ENCODE measurements at regions not wholly inside any gene's neighbourhood (a gene's known extent, or its start where the extent isn't known, plus 50 kb on each side); places are given as distances from the start of the nearest gene placed in this dataset.

DNA sequence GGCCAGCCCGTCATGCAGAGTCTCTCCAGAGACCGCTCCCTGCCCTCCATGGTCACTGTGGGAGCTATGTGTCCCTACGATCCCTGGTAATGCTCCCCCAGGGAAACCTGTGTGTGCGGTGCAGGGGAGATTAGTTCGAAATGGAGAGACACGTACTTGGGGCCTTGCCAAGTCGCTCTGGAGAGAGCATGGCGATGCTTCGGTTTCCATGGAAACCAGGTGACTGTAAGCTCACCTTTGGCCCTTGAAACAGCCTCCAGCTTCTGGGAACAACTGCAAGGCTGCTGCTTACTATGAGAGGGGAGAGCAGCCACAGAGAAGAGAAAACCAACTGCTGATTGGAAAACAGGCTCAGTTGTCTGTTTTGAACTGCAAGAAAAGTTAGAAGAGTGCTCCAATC, 879.7 kb upstream of the EEF2KMT start:
- H3K9me3 Mint-ChIP-seq = peaks cover 6% of the 10 kb centered on the region
- no peaks in the 10 kb centered on the region for H3K4me1 Mint-ChIP-seq (ENCODE audit: low read depth)
- no peaks in the 10 kb centered on the region for H3K27me3 Mint-ChIP-seq
- H3K27ac Mint-ChIP-seq = no peak overlapping the region
- no peak overlapping the region for H3K4me3 Mint-ChIP-seq
- no peaks in the 10 kb centered on the region for H3K36me3 Mint-ChIP-seq (ENCODE audit: low read depth)
- no peak for DNase-seq

DNA sequence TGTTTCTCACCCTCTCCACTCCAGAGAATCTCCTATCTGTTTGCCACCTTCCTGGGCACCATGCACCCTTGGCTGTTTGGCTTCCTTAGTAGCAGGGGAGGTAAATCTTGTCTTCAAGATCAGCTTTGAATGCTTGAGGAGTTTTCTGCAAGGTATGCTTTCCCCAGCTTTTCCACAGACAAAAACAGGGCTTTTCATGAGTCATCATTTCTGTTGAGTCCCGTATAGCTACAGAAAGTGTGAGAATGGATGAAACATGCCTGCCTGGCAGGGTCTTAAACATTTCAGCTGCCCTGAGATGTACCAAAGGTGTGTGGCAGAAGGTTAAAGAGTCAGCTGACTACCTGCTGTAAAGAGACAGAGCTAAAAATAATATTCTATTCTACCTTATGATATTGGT, 875.2 kb upstream of the EEF2KMT start:
- Mint-ChIP-seq H3K9me3 (peaks cover 10% of the 10 kb centered on the region), H3K4me3 (no peak overlapping the region), H3K4me1 (ENCODE audit: low read depth) (no peaks in the 10 kb centered on the region), H3K27ac (no peak overlapping the region), H3K36me3 (ENCODE audit: low read depth) (no peaks in the 10 kb centered on the region), H3K27me3 (no peaks in the 10 kb centered on the region)
- no peak for DNase-seq

GRCh38 chr16:5971924-5972323, 874.3 kb upstream of the EEF2KMT start:
- Mint-ChIP-seq H3K4me1 (ENCODE audit: low read depth) (no peaks in the 10 kb centered on the region), H3K27ac (no peak overlapping the region), H3K36me3 (ENCODE audit: low read depth) (no peaks in the 10 kb centered on the region), H3K4me3 (no peak overlapping the region), H3K9me3 (peaks cover 10% of the 10 kb centered on the region), H3K27me3 (no peaks in the 10 kb centered on the region)
- no peak for DNase-seq

GRCh38 chr16:5971106-5971505, 873.5 kb upstream of the EEF2KMT start:
- Mint-ChIP-seq H3K27me3 (no peaks in the 10 kb centered on the region), H3K4me3 (no peak overlapping the region), H3K4me1 (ENCODE audit: low read depth) (no peaks in the 10 kb centered on the region), H3K9me3 (peaks cover 10% of the 10 kb centered on the region), H3K36me3 (ENCODE audit: low read depth) (no peaks in the 10 kb centered on the region), H3K27ac (no peak overlapping the region)
- DNase-seq = no peak

- H3K36me3 Mint-ChIP-seq (ENCODE audit: low read depth) = no peaks in the 10 kb centered on the region
- no peaks in the 10 kb centered on the region for H3K4me1 Mint-ChIP-seq (ENCODE audit: low read depth)
- DNase-seq = no peak
- peaks cover 6% of the 10 kb centered on the region for H3K9me3 Mint-ChIP-seq
- no peak overlapping the region for H3K4me3 Mint-ChIP-seq
- H3K27me3 Mint-ChIP-seq = no peaks in the 10 kb centered on the region
- H3K27ac Mint-ChIP-seq = no peak overlapping the region
Observed at GRCh38 chr16:5966004-5966403, 868.4 kb upstream of the EEF2KMT start.

GRCh38 chr16:5965321-5965720, 867.7 kb upstream of the EEF2KMT start:
- H3K36me3 Mint-ChIP-seq (ENCODE audit: low read depth) = no peaks in the 10 kb centered on the region
- DNase-seq = no peak
- H3K27me3 Mint-ChIP-seq = no peaks in the 10 kb centered on the region
- H3K9me3 Mint-ChIP-seq = peaks cover 6% of the 10 kb centered on the region
- H3K4me1 Mint-ChIP-seq (ENCODE audit: low read depth) = no peaks in the 10 kb centered on the region
- no peak overlapping the region for H3K27ac Mint-ChIP-seq
- H3K4me3 Mint-ChIP-seq = no peak overlapping the region

DNA sequence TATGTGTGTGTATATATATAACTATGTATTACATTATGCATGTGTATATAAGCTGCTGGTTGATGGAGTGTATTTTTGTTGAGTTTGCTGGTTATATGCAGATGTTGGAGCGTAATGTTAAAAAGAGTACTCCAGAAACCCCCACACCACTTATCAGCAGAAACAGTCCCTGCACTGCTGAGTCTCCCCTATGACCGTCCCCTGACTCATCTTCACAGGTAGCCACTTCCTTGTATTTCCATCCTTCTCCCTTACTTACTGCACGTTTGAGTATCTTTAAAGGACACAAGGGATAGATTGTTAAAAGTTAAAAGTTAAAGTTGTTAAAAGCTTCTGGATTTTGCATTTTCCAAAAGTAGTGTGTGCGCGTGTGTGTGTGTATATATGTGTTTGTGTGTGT, 853.9 kb upstream of the EEF2KMT start:
- no peak overlapping the region for H3K27ac Mint-ChIP-seq

GRCh38 chr16:5944971-5945370, 847.4 kb upstream of the EEF2KMT start:
- Mint-ChIP-seq H3K36me3 (ENCODE audit: low read depth) (no peaks in the 10 kb centered on the region), H3K27ac (no peak overlapping the region), H3K4me1 (ENCODE audit: low read depth) (no peaks in the 10 kb centered on the region), H3K9me3 (peaks cover 25% of the 10 kb centered on the region), H3K4me3 (no peak overlapping the region), H3K27me3 (no peaks in the 10 kb centered on the region)
- DNase-seq = no peak

More for the DNA sequence above, 853.9 kb upstream of the EEF2KMT start:
- no peaks in the 10 kb centered on the region for H3K27me3 Mint-ChIP-seq
- no peaks in the 10 kb centered on the region for H3K4me1 Mint-ChIP-seq (ENCODE audit: low read depth)
- peaks cover 5% of the 10 kb centered on the region for H3K9me3 Mint-ChIP-seq
- no peak for DNase-seq
- H3K4me3 Mint-ChIP-seq = no peak overlapping the region
- no peaks in the 10 kb centered on the region for H3K36me3 Mint-ChIP-seq (ENCODE audit: low read depth)

- Mint-ChIP-seq H3K9me3 (peaks cover 45% of the 10 kb centered on the region), H3K36me3 (ENCODE audit: low read depth) (no peaks in the 10 kb centered on the region), H3K4me3 (no peak overlapping the region)
Observed at GRCh38 chr16:5938607-5939006, 841.0 kb upstream of the EEF2KMT start.

DNA sequence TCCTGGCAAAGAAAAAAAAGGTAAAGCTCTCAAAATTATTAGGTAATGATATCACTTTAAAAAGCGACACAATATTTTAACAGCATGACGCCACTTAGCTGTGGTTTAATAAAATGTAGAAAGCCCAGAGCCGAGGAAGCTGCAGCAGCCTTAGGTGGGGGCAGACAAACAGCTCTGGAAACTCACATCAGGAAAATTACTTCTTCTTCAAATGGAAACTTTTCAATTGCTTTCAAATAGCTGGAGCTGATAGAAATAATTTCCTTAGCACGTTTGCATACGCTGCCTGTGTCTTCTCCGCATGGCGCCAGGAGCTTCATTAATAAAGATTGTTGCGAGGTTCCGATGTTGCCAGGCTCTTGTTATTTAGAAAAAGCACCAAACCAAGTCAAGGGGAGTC, 835.3 kb upstream of the EEF2KMT start:
- H3K36me3 Mint-ChIP-seq (ENCODE audit: low read depth) = no peaks in the 10 kb centered on the region
- no peak overlapping the region for H3K27ac Mint-ChIP-seq
- no peak for DNase-seq
- no peaks in the 10 kb centered on the region for H3K27me3 Mint-ChIP-seq
- no peaks in the 10 kb centered on the region for H3K4me1 Mint-ChIP-seq (ENCODE audit: low read depth)
- peaks cover 27% of the 10 kb centered on the region for H3K9me3 Mint-ChIP-seq
- H3K4me3 Mint-ChIP-seq = no peak overlapping the region

More at GRCh38 chr16:5938607-5939006, 841.0 kb upstream of the EEF2KMT start:
- no peak overlapping the region for H3K27ac Mint-ChIP-seq
- H3K27me3 Mint-ChIP-seq = no peaks in the 10 kb centered on the region
- H3K4me1 Mint-ChIP-seq (ENCODE audit: low read depth) = no peaks in the 10 kb centered on the region
- DNase-seq = no peak

GRCh38 chr16:5928476-5929065, 831.0 kb upstream of the EEF2KMT start:
- H3K4me3 Mint-ChIP-seq = no peak overlapping the region
- no peak for DNase-seq
- peaks cover 4% of the 10 kb centered on the region for H3K27me3 Mint-ChIP-seq
- no peaks in the 10 kb centered on the region for H3K36me3 Mint-ChIP-seq (ENCODE audit: low read depth)
- H3K9me3 Mint-ChIP-seq = peaks cover 13% of the 10 kb centered on the region
- no peaks in the 10 kb centered on the region for H3K4me1 Mint-ChIP-seq (ENCODE audit: low read depth)
- no peak overlapping the region for H3K27ac Mint-ChIP-seq

GRCh38 chr16:5925850-5926249, 828.3 kb upstream of the EEF2KMT start:
- no peak overlapping the region for H3K4me3 Mint-ChIP-seq
- peaks cover 4% of the 10 kb centered on the region for H3K27me3 Mint-ChIP-seq
- H3K27ac Mint-ChIP-seq = no peak overlapping the region
- H3K9me3 Mint-ChIP-seq = peaks cover 16% of the 10 kb centered on the region
- H3K36me3 Mint-ChIP-seq (ENCODE audit: low read depth) = no peaks in the 10 kb centered on the region
- DNase-seq = no peak
- no peaks in the 10 kb centered on the region for H3K4me1 Mint-ChIP-seq (ENCODE audit: low read depth)

GRCh38 chr16:5922686-5923085, 825.1 kb upstream of the EEF2KMT start:
- H3K36me3 Mint-ChIP-seq (ENCODE audit: low read depth) = no peaks in the 10 kb centered on the region
- peaks cover 11% of the 10 kb centered on the region for H3K9me3 Mint-ChIP-seq
- H3K27me3 Mint-ChIP-seq = peaks cover 3% of the 10 kb centered on the region
- no peak for DNase-seq
- no peak overlapping the region for H3K4me3 Mint-ChIP-seq
- no peaks in the 10 kb centered on the region for H3K4me1 Mint-ChIP-seq (ENCODE audit: low read depth)
- H3K27ac Mint-ChIP-seq = no peak overlapping the region

DNA sequence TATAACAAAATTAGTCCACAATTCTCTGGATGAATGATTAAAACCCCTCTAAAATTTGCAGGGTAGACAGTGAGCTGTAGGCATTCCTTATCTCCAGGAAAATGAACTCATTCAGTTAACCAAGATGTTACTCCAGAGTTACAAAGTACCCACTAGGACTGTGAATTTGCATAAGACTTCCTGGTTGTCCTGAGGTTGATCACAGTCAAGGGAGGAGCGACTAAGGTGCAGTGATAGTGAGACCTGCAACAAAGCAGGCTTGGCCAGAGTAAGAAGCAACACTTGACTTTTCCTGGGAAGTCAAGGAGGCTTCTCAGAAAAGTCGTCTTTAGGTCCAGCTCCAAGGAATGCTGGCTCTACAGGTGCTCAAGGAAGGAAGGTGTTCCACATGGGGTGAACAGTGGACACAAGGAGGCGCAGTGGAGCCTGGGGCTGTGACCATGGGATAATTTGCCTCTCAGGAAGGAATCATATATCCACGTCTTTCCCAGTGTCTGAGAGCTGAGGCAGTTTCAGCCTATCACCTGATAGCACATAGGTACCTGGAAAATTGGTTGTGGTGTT, 821.1 kb upstream of the EEF2KMT start:
- Mint-ChIP-seq H3K4me3 (no peak overlapping the region), H3K27ac (no peak overlapping the region), H3K36me3 (ENCODE audit: low read depth) (no peaks in the 10 kb centered on the region), H3K27me3 (no peaks in the 10 kb centered on the region), H3K9me3 (peaks cover 16% of the 10 kb centered on the region), H3K4me1 (ENCODE audit: low read depth) (no peaks in the 10 kb centered on the region)
- no peak for DNase-seq

- Mint-ChIP-seq H3K4me3 (no peak overlapping the region), H3K27ac (no peak overlapping the region), H3K36me3 (ENCODE audit: low read depth) (no peaks in the 10 kb centered on the region), H3K27me3 (no peaks in the 10 kb centered on the region), H3K9me3 (peaks cover 16% of the 10 kb centered on the region), H3K4me1 (ENCODE audit: low read depth) (no peaks in the 10 kb centered on the region)
- DNase-seq = no peak
Observed at GRCh38 chr16:5917436-5918195, 820.0 kb upstream of the EEF2KMT start.

All from activated T-cell treated with anti-CD3 and anti-CD28 coated beads, Interleukin-2, amount 50 U/mL, for 24 hours (primary cell).